ENCODE measurements at regions not wholly inside any gene's neighbourhood (a gene's known extent, or its start where the extent isn't known, plus 50 kb on each side); places are given as distances from the start of the nearest gene placed in this dataset.

DNA sequence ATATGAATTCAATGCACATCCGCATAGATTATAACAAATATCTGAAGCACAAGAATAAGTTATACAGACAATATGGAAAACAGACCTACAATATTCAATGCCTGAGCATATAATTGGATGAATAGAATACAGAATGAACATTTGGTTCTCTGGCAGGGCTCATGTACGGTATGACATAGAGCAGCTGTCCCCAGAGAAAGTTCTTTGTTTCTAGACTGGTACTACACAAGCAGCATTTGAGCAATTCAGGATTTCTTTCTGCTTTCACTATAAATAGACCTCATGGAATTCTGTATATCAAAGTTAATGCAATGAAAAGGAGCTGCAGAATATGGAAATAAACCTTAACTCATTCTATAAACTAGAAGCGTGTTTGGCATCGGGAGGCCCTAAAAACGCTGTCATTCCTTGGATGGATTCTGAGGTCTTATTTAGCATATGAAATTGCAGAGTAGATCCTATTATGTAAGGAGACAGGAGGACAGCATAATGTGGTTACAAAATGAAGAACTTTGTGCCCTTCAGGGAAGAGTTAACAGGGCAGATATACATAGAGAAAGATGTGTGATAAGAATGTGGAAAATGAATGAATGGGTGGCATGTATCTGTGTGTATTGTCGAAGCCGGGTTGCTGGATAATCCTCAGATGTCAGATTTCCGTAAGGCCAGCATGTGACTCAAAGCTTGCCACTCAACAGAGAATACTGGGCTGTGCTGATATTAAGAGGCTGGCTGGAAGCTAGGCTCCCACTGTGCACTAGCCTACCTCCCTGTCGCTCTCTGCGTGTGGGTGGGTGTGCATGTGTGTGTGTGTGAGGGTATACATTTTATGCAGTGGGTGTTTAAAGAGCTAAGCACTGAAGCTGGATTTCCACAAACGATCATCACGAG is 103.3 kb upstream of the SLC4A4 start:
- Mint-ChIP-seq H3K27ac (no peak overlapping the region), H3K27me3 (peaks cover 11% of the 10 kb centered on the region), H3K4me1 (no peaks in the 10 kb centered on the region), H3K9me3 (no peaks in the 10 kb centered on the region), H3K4me3 (no peak overlapping the region), H3K36me3 (no peaks in the 10 kb centered on the region)
- ATAC-seq: no peak

DNA sequence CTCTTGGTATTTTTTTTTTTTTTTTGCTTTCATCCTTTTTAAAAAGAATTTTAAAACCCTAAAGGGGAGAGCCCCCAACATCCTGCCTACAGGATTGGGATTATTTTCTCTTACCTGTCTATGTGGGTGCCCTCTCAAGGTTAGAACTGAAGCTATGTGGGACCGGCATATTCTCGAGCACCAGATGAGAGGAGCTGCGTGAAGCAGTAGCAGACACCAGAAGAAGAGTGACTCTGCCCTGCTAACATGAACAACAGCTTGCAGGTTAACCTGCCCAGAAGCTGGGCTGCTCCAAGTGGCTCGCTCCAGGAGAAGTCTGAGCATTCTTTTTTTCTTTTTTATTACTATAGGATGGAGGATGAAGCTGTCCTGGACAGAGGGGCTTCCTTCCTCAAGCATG is 102.6 kb upstream of the SLC4A4 start:
- Mint-ChIP-seq H3K9me3 (no peaks in the 10 kb centered on the region), H3K27me3 (peaks cover 11% of the 10 kb centered on the region), H3K4me1 (no peaks in the 10 kb centered on the region), H3K36me3 (no peaks in the 10 kb centered on the region), H3K27ac (no peak overlapping the region), H3K4me3 (no peak overlapping the region)
- ATAC-seq: peak; percentile 34

DNA sequence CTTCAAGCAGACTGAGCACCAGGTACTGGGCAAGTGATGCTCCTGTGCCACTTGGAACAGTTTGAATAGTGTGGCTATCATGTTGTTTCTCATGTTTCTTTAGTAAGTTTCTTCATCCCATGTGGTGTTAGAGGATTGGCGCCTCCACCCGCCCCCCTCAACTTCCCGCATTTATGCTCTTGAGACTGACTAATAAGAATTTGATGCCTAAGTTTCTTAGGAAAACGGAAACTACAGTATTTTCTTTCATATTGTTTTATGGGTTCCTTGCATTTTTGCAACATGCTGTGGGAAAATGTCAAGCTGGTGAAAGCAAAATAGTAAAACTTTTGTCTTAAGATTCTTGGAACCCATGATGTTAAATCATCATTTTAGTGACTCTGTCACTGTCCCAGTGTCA is 101.2 kb upstream of the SLC4A4 start:
- Mint-ChIP-seq H3K27ac (no peak overlapping the region), H3K36me3 (no peaks in the 10 kb centered on the region), H3K27me3 (peaks cover 11% of the 10 kb centered on the region), H3K9me3 (no peaks in the 10 kb centered on the region), H3K4me1 (no peaks in the 10 kb centered on the region), H3K4me3 (no peak overlapping the region)
- ATAC-seq: no peak

DNA sequence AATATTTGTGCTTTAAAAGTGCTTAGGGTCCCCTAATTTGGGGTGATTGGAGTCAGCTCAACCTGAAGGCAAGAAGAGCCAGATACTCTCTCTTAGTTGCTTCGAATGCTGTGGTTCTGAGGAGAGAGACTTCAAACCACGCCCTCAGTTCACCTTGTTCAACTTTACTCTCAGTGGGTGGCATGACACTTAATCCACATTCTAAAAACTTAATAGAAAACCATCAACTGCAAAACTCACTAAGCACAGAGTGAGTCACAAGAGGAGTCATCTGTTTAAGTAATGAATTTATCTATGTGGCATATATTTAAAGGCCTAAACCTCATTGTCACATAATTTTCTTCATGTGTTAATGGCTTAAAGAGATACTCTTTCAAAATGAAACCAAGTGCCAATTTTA is 99.5 kb upstream of the SLC4A4 start:
- H3K27me3 Mint-ChIP-seq: no peaks in the 10 kb centered on the region
- H3K9me3 Mint-ChIP-seq: no peaks in the 10 kb centered on the region
- no peak for ATAC-seq
- H3K4me1 Mint-ChIP-seq: no peaks in the 10 kb centered on the region
- no peak overlapping the region for H3K27ac Mint-ChIP-seq
- H3K4me3 Mint-ChIP-seq: no peak overlapping the region
- no peaks in the 10 kb centered on the region for H3K36me3 Mint-ChIP-seq

DNA sequence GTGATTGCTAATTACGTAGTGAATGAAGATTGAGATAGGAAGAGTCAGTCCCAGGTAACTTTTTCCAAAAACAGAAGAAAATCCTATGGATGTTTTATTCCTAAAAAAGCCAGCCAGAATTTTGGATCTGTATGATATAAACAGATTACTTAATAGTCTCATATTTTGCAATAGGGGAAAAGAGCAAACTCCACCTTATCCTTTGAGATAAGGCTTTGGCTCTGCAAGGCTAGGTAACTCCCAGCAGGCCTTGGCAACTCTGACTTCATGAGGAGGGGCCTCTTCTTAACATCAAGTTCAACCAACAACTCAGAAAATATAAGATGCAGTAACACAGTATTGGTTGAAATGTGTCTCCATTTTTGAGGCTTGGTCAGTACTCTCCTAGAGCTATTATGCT is 98.7 kb upstream of the SLC4A4 start:
- Mint-ChIP-seq H3K27me3 (no peaks in the 10 kb centered on the region), H3K9me3 (no peaks in the 10 kb centered on the region), H3K36me3 (no peaks in the 10 kb centered on the region), H3K4me1 (no peaks in the 10 kb centered on the region), H3K4me3 (no peak overlapping the region), H3K27ac (no peak overlapping the region)
- no peak for ATAC-seq

DNA sequence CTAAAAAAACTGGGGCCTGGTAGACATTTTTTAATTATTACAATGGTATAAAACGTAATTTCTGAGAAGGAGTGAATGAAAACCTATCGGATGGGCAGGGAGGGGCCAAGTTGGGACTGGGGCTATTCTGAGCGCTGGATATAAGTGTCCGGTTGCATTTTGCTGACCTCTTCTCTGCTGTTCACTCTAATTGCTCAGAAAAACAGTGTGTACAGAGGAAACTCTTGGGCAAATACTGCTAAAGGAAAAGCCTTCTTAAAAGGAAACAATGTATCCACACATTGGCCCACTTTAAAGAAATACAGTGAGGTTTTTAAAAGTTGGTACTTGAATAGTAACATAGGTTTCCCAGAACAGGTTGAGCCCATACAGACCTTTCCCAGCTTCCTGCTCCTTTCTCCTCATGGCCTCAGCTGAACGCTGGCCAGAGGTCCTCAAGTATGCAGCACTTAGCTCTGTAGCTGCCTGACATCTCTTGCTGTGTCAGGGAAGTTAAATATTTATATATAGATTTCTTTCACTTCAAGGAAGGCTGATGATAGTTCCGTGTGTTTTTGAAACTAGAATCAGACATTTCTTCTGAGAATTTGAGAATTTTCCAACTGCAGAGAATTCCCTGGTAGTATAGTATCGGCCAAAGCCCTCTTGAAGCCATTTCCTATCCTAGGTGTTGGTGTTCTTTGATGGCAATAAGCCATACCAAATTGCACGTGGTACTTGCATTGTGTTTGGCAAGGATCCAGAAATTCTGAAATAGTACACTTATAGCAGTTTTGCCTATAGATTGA is 97.1 kb upstream of the SLC4A4 start:
- no peak for ATAC-seq
- H3K27ac Mint-ChIP-seq: no peak overlapping the region
- H3K27me3 Mint-ChIP-seq: no peaks in the 10 kb centered on the region
- H3K4me3 Mint-ChIP-seq: no peak overlapping the region
- no peaks in the 10 kb centered on the region for H3K4me1 Mint-ChIP-seq
- no peaks in the 10 kb centered on the region for H3K36me3 Mint-ChIP-seq
- H3K9me3 Mint-ChIP-seq: no peaks in the 10 kb centered on the region

DNA sequence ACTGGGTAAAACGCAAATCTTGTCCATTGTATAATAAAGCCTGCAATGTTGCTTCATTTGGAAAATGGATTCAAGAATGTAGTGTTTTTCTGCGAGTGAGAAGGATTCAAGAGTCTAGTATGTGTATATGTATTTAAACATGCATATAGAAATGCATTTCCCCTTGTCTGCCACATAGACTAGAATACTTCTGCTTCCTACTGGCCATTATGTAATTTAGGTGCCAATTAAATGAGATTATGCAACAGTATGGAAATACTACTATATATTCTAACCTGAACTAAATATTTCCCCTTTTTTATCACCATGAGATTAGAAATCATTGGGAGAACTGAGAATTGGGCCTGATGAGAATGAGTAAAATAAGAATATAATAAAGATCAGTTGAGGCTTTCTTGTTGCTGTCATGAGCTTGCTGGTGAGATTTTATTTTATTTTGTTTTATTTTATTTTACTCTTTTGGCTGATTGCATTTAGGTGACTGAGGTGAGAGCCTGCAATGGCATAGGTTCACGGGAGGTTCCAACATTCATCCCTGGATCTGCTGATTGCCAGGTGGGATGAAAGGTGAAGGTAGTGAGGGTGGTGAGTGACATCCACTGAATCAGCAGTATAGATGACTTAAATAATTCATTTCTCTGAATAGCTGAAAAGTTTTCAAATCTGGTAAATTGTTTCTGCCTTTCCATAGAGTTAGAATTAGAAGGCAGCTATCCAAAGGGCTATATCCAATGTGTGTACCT is 95.6 kb upstream of the SLC4A4 start:
- Mint-ChIP-seq H3K9me3 (no peaks in the 10 kb centered on the region), H3K27me3 (no peaks in the 10 kb centered on the region), H3K4me1 (no peaks in the 10 kb centered on the region), H3K4me3 (no peak overlapping the region), H3K36me3 (no peaks in the 10 kb centered on the region), H3K27ac (no peak overlapping the region)
- ATAC-seq: no peak

DNA sequence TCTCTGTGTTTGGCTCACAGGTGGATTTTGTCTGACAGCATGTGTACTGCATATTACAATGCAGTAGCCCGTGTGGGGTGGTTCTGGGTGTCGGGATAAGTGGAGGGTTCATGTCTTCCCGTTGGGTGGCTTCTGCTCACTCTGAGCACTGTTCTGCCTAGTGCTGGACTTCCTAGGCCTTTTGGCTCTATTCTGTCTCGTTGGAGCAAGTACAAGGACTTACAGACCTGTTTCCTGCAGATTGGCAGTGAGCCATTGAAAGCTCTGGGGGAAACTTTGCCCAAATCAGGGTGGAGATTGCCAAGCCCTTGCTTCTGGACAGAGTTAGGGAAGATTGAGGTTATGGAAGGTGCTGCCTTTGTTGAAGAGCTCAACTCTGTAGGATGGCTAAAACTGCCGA is 91.1 kb upstream of the SLC4A4 start:
- no peak overlapping the region for H3K27ac Mint-ChIP-seq
- ATAC-seq: no peak
- H3K27me3 Mint-ChIP-seq: no peaks in the 10 kb centered on the region
- no peaks in the 10 kb centered on the region for H3K4me1 Mint-ChIP-seq
- no peaks in the 10 kb centered on the region for H3K9me3 Mint-ChIP-seq
- no peak overlapping the region for H3K4me3 Mint-ChIP-seq
- no peaks in the 10 kb centered on the region for H3K36me3 Mint-ChIP-seq

DNA sequence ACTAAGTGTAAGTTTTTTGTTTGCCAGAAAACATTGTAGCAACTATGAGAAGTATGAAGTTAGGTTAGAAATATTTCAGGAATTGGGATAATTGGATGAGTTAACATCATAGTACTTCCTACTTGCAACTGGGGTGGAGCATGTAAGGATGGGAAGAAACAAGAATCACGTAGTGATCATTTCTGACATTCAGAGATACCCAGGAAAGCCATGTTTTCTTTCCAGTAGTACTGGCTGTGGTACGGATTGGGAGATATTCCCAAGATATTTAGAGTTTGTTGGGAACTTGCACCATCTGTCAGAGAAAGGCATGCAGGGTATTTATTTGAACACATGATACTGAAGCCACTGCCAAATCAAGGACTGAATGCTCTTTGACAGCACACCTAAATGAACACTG is 87.6 kb upstream of the SLC4A4 start:
- no peak overlapping the region for H3K27ac Mint-ChIP-seq
- no peak for ATAC-seq
- H3K36me3 Mint-ChIP-seq: no peaks in the 10 kb centered on the region
- H3K9me3 Mint-ChIP-seq: no peaks in the 10 kb centered on the region
- H3K27me3 Mint-ChIP-seq: no peaks in the 10 kb centered on the region
- H3K4me3 Mint-ChIP-seq: no peak overlapping the region
- peaks cover 12% of the 10 kb centered on the region for H3K4me1 Mint-ChIP-seq

DNA sequence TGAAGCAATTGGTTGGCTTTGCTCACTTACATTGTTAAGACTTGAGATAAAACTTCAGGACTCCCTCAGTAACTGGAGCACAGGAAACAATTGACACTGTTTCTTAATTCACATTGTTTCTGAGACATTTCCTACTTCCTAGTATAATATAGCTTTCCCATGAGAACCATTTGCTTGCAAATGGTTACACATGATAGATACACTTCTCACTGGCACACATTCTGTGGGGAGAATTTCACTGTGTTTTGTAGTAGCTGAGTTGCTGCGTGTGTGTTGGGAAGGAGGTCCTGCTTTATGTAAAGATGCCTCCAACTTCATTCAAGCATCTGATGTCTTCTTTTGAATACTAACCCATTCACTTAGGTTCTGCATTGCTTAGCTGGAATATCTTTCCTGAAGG is 85.3 kb upstream of the SLC4A4 start:
- Mint-ChIP-seq H3K9me3 (no peaks in the 10 kb centered on the region), H3K4me1 (peaks cover 12% of the 10 kb centered on the region), H3K36me3 (no peaks in the 10 kb centered on the region), H3K27ac (no peak overlapping the region), H3K4me3 (no peak overlapping the region), H3K27me3 (no peaks in the 10 kb centered on the region)
- ATAC-seq: no peak

DNA sequence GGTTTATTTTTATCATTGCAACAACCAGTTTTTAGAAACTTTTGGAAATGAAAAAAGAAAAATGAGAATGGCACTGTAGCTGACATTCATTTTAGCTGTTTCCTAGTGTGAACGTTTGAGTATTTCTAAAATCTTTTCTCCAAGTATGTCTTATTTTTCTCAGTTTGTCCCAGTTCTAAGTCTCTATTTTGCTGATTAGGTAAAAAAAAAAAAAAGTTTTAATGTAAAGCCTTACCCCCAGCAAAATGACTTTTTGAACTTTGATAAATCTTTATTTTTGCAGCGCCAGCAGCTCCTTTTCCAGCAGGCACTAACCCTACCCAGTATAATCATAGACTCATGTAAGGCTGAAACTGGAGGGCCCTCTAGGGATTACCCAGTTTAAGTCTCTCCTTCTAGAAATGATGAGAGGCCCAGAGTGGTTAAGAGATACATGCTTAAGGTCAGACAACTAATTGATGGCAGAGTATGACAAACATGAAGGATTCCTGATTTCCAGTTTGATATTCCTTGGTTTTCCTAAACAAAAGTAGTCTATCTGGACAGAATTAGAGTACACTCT is 84.3 kb upstream of the SLC4A4 start:
- no peaks in the 10 kb centered on the region for H3K9me3 Mint-ChIP-seq
- H3K27ac Mint-ChIP-seq: no peak overlapping the region
- ATAC-seq: no peak

DNA sequence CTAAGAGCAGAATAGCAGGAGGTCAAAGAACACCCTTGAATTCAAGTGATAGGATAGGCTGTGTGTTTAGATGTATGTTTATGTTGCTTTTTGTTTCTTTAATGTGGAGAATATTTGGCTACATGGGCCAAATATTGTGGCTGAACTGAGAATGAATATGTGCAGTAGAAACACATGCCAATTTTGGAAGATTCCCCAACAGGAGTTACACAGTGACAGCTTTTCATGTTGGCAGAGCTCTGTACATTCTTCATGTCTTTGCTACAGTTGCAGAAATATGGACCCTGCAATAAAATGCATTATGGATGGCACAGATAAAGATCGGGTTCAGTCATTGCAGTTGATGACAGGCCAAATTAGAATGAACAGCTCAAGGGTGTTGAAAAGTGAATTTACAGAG is 82.8 kb upstream of the SLC4A4 start:
- Mint-ChIP-seq H3K27ac (no peak overlapping the region), H3K36me3 (no peaks in the 10 kb centered on the region)

More for the DNA sequence above, 84.3 kb upstream of the SLC4A4 start:
- Mint-ChIP-seq H3K36me3 (no peaks in the 10 kb centered on the region), H3K27me3 (peaks cover 6% of the 10 kb centered on the region), H3K4me3 (no peak overlapping the region), H3K4me1 (peaks cover 12% of the 10 kb centered on the region)

DNA sequence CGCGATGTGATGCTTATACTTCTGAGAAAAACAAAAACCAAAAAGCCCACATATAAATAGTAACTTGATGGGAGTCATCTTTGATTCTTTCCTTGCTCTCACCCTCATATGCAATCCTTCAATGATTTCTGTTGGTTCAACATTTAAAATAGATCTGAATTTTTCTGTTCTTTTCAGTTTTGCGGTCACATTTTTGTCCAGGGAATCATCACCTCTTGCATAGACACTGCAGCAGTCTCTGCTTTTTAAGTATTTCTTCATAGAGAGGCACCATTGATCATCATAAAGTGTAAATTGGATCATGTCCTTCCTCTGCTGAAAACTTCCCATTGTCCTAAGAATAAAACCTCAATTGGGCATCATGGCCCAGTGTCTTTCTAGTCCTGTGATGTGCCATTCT is 81.1 kb upstream of the SLC4A4 start:
- Mint-ChIP-seq H3K4me1 (peaks cover 19% of the 10 kb centered on the region), H3K27ac (no peak overlapping the region), H3K36me3 (no peaks in the 10 kb centered on the region), H3K27me3 (peaks cover 6% of the 10 kb centered on the region), H3K9me3 (no peaks in the 10 kb centered on the region), H3K4me3 (no peak overlapping the region)
- no peak for ATAC-seq

More for the DNA sequence above, 82.8 kb upstream of the SLC4A4 start:
- H3K4me3 Mint-ChIP-seq: no peak overlapping the region
- peaks cover 12% of the 10 kb centered on the region for H3K4me1 Mint-ChIP-seq
- ATAC-seq: no peak
- H3K27me3 Mint-ChIP-seq: peaks cover 6% of the 10 kb centered on the region
- H3K9me3 Mint-ChIP-seq: no peaks in the 10 kb centered on the region

DNA sequence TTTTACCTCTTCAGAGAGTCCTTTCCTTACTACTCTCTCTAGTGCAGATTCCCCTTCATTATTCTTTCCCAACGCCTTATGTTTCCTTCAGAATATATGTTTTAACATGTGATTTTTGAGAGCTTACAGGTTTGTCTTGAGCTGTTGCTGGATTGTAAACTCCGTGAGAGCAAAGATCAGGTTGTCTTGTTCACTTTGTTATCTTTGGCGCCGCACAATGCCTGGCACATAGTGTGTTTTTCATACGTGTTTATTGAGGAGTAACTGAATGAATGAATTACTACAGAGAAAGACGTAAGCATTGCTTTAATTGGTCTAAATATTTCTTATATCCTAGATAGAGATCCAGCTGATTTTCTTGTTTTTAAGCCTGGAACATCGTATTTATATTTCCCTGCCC is 80.5 kb upstream of the SLC4A4 start:
- H3K36me3 Mint-ChIP-seq: no peaks in the 10 kb centered on the region
- H3K9me3 Mint-ChIP-seq: no peaks in the 10 kb centered on the region
- no peak overlapping the region for H3K4me3 Mint-ChIP-seq
- H3K27me3 Mint-ChIP-seq: peaks cover 6% of the 10 kb centered on the region
- ATAC-seq: no peak
- no peak overlapping the region for H3K27ac Mint-ChIP-seq
- H3K4me1 Mint-ChIP-seq: peaks cover 19% of the 10 kb centered on the region

DNA sequence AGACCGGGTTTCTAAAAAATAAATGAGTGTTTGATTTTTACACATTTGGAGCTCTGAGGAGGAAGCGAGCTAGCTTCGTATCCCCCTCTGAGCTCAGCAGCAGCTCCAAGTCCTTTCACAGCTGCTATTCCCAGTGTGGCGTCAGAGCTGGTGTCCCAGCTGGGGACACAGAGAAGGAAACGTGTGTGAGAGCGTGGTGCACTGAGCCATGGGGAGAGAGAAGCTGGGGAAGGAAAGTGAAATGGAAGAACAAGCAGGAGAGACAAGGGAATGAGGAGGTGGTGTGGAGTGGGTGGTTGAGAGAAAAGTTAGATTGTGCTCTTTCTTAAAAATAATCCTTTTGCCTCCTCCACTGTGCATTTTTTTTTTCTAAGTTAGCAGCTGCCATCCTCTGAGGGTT is 79.5 kb upstream of the SLC4A4 start:
- H3K27me3 Mint-ChIP-seq: peaks cover 6% of the 10 kb centered on the region
- H3K9me3 Mint-ChIP-seq: no peaks in the 10 kb centered on the region
- peaks cover 12% of the 10 kb centered on the region for H3K4me1 Mint-ChIP-seq
- H3K4me3 Mint-ChIP-seq: no peak overlapping the region
- no peak for ATAC-seq
- H3K27ac Mint-ChIP-seq: no peak overlapping the region
- H3K36me3 Mint-ChIP-seq: no peaks in the 10 kb centered on the region

Data from stimulated activated memory B cell treated with anti-CD40 and anti-IgM and Interleukin-4, amounts not matched to agents 10 μg/mL and 1 μg/mL and 100 μg/mL, for 72 hours (primary cell).